Endometrium (tissue), 2 donors: ENCODE measurements at regions not wholly inside any gene's neighbourhood (a gene's known extent, or its start where the extent isn't known, plus 50 kb on each side); places are given as distances from the start of the nearest gene placed in this dataset.

ENCODE experiments used
- FAIRE-seq: peaks from 2 replicates; lab custom pipeline; 2012; peaks lifted over from hg19 to GRCh38; lab: Jason Lieb, UNC
- donor health status: control.
- donor health status: control.

- no peak for FAIRE-seq
Measured at GRCh38 chr4:11050766-11051165, 366.2 kb upstream of the CLNK start.

GRCh38 chr4:11049001-11049400 is 364.4 kb upstream of the CLNK start:
- FAIRE-seq, result no peak

- no peak for FAIRE-seq
Measured at GRCh38 chr4:11042760-11043159, 358.2 kb upstream of the CLNK start.

- FAIRE-seq, result no peak
Measured at GRCh38 chr4:11039634-11040131, 355.1 kb upstream of the CLNK start.

- FAIRE-seq, result no peak
Measured at GRCh38 chr4:11038926-11039325, 354.4 kb upstream of the CLNK start.

- FAIRE-seq, result no peak
Measured at GRCh38 chr4:11037637-11038036, 353.1 kb upstream of the CLNK start.

- no peak for FAIRE-seq
Measured at GRCh38 chr4:11028334-11028733, 343.8 kb upstream of the CLNK start.

GRCh38 chr4:11021333-11021732 is 336.8 kb upstream of the CLNK start:
- FAIRE-seq, result peak; percentile 96

- FAIRE-seq, result no peak
Measured at GRCh38 chr4:11019451-11020240, 335.1 kb upstream of the CLNK start.

GRCh38 chr4:11014199-11014598 is 329.6 kb upstream of the CLNK start:
- FAIRE-seq, result no peak

GRCh38 chr4:11013094-11013664 is 328.6 kb upstream of the CLNK start:
- FAIRE-seq, result no peak

- no peak for FAIRE-seq
Measured at GRCh38 chr4:11011249-11011648, 326.7 kb upstream of the CLNK start.

GRCh38 chr4:11010624-11011023 is 326.1 kb upstream of the CLNK start:
- no peak for FAIRE-seq

GRCh38 chr4:11009281-11009680 is 324.7 kb upstream of the CLNK start:
- FAIRE-seq, result no peak

GRCh38 chr4:11005300-11005699 is 320.7 kb upstream of the CLNK start:
- FAIRE-seq, result no peak

- FAIRE-seq, result no peak
Measured at GRCh38 chr4:11004818-11005217, 320.2 kb upstream of the CLNK start.

- no peak for FAIRE-seq
Measured at GRCh38 chr4:11002961-11003360, 318.4 kb upstream of the CLNK start.

GRCh38 chr4:10998846-10999245 is 314.3 kb upstream of the CLNK start:
- FAIRE-seq, result peak; percentile 35

- FAIRE-seq, result no peak
Measured at GRCh38 chr4:10984815-10985214, 300.2 kb upstream of the CLNK start.

GRCh38 chr4:10983885-10984640 is 299.5 kb upstream of the CLNK start:
- FAIRE-seq, result no peak

- FAIRE-seq, result no peak
Measured at GRCh38 chr4:10983268-10983667, 298.7 kb upstream of the CLNK start.

GRCh38 chr4:10982305-10982704 is 297.7 kb upstream of the CLNK start:
- FAIRE-seq, result no peak

GRCh38 chr4:10981576-10981975 is 297.0 kb upstream of the CLNK start:
- peak; percentile 95 for FAIRE-seq
